HuH-7.5 (cell line): ENCODE measurements at regions not wholly inside any gene's neighbourhood (a gene's known extent, or its start where the extent isn't known, plus 50 kb on each side); places are given as distances from the start of the nearest gene placed in this dataset.
"Not testable (repeated sequence)": the region's sequence is repeated elsewhere in the genome, so short reads cannot be mapped to it uniquely, and the experiment has no call there.

Experiments
- DNase-seq: peaks from one replicate; pipeline ENCODE4 v3.0.0; 2011; ENCODE audit warnings: low spot score

DNA sequence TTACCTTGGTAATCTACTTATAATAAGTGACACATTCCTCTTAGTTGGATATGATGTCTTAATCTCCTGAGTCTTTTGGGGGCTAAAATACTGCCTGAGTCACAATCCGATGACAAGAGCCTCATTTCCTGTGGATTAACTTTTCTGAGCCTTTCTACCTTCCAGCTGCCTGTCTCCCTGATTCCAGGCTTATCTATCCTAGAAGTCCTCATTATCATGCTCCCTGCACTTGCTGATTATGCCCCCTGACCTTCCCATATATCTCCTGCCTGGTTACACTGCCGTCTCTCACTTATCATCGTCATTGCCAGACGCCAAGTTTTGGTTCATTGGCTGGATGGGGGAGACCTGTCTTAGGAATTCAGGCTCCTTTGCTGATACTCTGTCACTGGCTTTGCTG lies 727.4 kb upstream of the CA10 start:
- DNase-seq = no peak

DNA sequence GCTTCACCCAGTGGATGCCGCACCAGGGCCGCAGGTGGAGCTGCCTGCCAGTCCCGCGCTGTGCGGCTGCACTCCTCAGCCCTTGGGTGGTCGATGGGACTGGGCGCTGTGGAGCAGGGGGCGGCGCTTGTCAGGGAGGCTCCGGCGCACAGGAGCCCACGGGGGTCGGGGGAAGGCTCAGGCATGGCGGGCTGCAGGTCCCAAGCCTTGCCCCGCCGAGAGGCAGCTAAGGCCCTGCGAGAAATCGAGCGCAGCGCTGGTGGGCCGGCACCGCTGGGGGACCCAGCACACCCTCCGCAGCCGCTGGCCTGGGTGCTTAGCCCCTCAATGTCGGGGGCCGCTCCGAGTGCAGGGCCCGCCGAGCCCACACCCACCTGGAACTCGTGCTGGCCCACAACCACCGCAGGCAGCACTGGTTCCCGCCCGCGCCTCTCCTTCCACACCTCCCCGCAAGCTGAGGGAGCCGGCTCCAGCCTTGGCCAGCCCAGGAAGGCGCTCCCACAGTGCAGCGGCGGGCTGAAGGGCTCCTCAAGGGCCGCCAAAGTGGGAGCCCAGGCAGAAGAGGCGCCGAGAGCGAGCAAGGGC lies 725.5 kb upstream of the CA10 start:
- not testable (repeated sequence) for DNase-seq

DNA sequence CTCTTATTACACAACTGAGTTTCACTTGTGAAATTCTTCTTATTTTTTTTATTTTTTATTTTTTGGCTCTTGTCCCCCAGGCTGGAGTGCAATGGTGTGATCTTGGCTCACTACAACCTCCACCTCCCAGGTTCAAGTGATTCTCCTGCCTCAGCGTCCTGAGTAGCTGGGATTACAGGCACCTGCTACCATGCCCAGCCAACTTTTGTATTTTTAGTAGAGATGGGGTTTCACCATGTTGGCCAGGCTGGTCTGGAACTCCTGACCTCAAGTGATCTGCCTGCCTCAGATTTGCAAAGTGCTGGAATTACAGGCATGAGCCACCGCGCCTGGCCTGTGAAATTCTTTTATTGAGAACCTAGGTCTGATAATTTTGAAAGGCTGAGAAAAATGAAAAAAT lies 688.3 kb upstream of the CA10 start:
- DNase-seq = not testable (repeated sequence)

DNA sequence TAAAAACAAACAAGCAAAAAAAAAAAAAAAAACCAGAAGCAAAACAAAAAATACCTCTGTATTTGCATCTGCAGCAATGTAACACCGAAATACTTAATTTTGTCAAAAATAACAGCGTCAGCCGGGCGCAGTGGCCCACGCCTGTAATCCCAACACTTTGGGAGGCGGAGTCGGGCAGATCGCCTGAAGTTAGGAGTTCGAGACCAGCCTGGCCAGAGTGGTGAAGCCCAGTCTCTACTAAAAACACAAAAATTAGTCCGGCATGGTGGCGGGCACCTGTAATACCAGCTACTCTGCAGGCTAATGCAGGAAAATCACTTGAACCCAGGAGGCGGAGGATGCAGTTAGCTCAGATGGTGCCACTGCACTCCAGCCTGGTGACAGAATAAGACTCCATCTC lies 683.5 kb upstream of the CA10 start:
- DNase-seq = no peak

DNA sequence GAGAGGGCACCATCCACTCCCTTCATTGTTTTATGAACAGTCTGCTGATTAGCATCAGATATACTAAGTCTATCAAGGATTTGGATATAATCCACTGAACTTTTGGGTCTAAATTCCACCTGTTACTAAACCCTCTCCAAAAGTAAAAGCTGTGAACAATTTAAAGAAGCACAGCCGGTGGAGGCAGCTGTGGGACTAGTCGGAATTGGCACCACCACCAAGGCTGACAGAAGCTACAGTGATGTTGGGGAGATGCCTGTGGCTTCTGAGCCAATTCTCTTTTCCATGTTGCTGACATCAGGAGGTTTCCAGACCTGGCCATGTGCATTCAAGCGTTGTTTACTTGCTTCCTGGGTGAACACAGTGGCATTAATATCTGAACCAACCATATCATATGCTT lies 679.0 kb upstream of the CA10 start:
- DNase-seq = no peak

DNA sequence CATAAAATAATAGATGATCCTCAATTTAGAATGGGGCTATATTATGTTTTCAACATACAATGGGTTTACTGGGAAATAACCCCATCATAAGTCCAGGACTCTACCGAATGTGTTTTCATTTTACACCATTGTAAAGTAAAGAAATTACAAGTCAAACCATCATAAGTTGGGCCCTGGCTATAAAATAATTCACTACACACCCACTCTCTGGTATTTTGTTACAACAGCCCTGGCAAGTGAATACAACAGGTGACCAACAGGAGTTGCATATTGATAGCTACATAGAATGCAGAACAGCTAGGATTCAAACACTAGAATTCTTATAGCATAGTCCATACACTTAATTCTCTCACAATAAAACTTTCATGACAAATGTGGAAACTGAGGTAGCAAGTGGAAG lies 673.0 kb upstream of the CA10 start:
- DNase-seq = no peak

DNA sequence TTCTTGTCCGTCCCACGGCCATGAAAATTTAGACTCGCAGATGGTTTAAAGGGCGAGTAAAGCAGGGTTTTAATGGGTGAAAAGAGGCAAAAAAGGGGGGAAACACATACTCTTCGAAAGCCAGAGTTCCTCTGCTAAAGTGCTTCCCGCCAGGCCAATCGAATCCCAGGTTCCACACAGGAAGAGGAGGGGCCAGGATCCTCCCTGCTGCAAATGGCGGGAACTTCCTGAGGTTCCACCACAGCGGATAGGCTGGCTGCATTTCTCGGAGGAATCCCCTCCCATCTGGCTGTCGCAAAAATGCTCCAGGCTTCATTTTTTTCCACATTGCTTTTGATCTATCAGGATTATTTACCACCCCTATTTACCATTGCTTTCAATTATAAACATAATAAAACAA lies 670.1 kb upstream of the CA10 start:
- DNase-seq = no peak

DNA sequence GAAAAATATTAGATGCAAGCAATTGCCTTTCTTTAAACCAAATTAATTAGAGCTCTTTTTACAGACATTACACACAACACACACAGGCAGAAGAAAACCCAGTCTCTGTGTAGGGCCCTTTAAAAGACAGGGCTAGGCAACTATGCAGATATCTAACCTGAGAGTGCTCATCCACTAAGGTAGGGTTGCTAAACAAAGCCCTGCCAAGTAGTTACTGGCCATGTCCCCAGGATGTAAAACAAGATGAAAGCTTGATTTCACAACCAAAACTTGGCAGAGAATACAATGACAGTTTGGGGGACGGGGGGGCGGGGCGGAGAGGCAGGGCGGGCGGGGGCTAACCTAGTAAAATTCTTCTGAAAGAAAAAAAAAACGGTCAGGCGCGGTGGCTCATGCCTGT lies 669.0 kb upstream of the CA10 start:
- no peak for DNase-seq

DNA sequence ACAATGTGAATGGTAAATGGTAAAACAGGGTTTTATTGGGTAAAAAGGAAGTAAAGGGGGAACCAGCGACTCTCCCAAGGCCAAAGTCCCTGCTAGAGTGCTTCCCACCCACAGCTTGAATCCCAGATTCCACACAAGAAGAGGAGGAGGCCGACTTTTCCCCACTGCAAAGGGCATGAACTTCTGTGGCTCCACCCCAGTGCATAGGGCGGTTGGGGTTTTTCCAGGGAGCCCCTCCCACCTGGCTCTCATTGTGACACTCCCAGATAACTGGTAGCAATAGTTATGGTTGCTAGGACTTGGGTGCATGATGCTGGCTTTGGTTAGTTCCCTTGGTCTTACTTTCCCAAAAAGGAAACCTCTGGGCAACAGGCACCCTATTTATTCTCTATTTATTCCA lies 666.0 kb upstream of the CA10 start:
- no peak for DNase-seq

DNA sequence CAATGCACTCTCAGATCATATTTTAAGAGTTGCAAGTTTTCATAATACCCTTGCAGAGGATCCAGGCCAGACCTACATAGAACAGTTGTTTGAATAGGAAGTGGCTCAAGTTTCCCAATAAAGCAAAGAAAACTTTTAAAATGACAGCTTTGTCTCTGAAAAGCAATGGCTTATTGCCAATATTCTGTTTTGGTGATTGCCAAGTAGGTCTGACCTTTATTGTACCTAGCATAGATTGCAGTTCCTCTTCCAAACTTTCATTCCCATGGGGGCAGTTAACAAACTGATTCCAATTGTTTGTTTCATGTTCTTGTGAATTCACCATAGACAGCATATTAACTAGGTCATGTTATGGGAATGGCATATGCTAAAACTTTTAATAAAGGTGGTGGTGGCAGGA lies 664.6 kb upstream of the CA10 start:
- no peak for DNase-seq

DNA sequence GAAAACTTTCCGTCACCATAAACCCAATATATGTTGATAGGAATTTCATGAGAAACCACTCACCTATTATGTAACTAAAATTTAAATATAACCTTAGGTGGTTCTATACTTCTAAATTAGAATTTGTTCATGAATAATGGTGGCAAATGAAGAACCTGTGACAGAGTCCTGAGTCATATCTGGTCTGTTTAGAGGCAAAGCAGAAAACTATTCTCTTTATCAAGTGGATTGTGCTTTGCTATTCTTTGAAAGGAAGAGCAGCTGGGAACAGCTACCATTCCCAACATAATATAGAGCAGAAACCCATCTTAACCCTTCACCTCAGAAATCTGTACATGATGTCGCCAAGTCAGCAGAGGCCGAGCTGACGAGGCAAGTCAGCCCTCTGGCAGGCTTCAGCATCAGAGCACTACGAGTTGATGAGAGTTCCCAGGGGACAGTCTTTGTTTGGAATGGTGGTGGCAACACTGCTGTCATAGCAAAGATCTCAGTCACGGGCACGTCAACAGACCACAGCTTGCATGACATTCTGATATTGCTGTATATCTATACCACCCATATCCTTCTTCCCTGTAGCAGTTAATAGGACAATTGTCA lies 631.9 kb upstream of the CA10 start:
- DNase-seq = no peak

DNA sequence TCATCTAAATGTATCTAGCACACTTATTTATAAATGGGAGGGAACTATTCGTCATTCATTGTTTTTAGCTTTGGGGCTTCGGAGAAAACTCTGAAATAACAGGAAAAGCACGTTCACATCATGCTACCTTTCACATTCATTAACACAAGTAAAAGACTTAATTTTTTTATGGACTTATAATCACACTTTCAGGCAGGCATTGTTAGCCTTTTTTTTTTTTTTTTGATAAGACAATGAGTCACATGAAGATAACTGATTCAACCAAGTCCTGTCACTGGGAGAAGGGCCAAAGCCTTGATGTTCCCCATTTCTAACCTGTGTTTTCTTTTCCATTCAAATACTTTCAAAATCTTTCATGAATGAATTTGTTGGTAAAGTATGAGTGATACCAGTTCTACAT lies 631.3 kb upstream of the CA10 start:
- DNase-seq = no peak

DNA sequence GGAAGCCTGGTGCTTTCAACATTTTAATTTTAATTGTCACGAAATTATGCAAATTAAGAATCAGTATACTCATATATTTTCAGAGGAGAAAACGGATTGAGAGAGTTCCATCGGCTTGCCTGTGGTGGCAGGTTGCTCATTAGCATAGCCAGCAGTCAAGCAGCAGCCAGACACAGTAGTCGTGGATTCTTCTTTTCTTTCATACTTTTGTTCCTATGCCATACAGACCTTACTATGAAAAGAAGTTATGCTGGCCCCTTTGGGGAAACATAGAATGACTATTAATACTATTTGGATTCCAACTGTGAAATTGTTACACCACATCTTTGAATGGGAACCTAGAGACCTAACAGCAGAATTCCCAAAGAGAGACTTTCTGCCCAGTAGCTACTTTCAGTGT lies 617.7 kb upstream of the CA10 start:
- no peak for DNase-seq

DNA sequence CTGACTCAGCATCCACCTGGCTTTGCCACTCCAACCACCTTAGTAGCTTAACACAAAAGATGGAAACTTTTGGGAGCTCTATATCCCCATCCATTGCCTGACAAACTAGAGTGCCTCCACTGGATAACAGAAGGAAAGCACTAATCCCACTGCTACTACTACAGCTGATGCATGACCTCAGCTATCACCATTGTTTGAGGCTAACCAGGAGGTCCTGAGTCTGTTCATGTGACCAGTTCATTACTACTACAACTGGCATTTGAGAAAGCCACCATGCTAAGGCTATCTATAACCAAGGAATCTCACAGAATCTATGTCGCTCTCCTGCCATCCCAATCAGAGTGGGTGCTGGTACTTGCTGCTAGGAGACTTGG lies 604.3 kb upstream of the CA10 start:
- DNase-seq = no peak

DNA sequence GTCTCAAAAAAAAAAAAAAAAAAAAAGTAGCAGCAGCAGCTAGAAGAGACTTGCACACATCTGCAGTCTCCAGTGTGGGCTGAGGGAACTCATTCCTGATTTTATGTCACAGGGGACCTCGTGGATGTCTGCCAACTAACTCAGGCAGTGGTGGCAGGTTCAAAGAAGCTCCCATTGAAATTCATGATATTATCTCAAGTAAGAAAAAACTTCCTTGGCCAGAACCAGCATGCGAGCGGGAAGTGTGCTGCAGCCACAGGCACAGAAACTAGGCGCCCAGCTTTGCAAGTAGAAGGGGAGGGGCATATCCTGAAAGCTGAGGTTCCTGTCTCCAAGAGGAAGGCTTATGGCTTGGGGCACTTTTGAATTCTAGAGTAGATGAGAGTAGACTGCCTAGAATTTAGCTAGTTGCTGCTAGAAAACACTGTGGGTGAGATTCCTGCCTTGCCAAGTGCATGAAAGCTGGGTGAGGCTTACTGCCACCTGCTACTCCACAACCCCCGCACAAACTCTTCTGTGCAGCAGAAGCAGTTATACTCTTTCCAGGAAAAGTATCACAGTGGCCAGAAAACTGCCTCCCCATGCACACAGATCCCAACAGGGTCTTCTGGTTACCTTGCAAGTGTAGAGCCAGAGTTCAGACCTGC lies 603.8 kb upstream of the CA10 start:
- no peak for DNase-seq

DNA sequence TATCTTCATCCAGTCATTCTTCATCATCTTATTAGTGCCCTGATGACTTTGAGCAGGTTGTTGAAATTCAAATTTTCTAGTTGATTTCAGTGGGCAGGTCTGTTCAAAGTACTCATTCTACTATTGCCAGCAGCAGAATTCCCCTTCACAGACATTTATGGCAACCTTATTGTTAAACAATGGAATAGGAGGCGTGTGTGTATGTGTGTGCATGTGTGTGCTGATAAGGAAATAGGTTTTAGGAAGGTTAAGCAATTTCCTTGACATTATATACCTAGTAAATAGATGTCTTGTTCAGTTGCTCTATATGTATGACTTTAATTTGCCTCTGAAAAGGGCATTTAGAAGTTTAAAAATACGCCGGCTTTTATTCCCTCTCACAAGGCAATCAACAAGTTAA lies 601.4 kb upstream of the CA10 start:
- no peak for DNase-seq

DNA sequence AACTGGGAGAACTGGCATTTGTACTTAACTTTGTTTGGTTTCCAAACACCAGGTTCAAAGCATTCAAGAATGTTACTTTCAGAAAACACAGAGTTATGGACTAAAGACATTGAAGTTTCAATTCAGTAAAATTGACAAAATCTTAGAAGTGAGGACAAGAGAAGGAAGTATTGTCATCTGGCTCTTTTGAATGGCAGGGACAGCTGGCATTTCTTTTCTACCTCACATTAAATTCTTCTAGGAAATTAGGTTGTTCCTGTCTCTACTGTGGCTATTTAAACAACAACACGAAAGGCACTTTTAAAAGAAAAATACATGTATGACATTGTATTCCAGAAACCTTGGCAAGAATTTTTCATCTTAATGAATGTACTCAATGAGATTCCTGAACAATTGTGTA lies 600.0 kb upstream of the CA10 start:
- no peak for DNase-seq

DNA sequence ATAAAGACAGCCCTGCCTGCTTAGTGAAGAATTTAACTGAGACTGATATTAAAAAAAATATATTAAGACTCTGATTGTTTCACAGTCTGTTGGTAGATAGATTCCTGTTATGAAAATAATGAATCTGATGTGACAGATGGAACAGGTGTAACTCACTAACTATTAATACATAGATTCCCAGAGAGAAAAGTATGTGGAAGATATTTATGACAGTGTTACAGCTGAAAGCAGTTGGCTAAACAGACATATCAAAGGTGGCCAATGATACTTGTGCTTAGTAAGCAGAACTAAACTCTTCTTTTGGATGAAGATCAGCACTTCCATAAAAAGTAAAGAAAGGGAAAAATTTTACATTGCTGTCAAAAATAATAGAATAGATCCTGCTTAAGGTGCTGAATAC lies 598.2 kb upstream of the CA10 start:
- no peak for DNase-seq

DNA sequence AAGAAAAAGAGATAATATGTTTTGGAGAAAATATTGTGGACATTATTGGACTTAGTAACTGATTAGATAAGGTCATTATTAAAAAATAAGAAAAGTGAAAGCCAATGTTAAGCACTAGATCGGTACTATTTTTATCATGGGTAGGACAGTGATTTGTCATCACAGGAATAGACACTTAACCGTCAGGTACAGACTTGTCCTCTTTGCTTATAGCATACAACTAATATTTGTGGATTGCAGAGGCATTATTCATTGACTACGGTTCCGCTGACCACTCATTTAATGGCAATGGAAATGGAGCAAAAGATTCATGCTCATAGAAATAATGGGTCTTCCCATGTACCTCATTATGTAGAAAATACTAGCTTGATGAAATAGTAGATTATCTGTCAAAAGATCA lies 596.3 kb upstream of the CA10 start:
- DNase-seq = no peak

DNA sequence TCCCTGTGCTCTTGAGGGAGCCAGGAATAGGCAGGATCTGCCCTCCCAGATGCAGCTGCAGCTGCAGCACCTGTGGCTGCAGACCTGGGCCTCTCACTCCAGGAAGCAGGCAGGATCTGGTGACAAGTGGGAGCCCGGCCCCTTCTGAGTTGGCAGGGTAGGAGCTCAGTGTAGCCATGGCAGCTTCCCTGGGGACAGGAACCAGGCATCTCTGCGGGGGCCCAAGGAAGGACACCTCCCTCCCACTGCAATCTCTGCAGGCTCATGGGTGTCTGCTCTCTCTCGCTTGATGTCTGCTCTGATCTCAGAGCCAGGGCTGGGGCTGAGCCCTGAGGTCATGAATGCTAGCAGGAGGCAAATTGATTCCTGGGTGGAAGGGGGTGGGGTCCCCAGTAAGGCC lies 592.5 kb upstream of the CA10 start:
- no peak for DNase-seq

DNA sequence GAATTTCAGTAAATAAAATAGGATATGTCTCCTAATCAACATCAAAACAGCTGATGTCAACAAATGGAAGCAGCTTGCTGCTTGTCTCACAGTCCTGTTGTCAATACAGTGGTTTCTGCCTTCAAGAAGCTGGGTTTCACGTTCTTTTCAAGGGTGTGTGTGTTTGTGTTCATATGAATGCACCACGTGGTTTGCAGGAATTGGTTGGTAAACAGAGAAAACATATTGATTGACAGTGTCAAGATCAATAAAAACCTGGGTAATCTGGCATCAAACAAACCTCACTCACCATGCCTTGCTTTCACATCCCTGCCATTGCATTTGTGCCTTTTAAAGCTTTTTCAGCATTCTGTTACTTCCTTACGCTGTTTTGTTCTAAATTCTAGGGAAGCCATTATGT lies 585.7 kb upstream of the CA10 start:
- DNase-seq = no peak

DNA sequence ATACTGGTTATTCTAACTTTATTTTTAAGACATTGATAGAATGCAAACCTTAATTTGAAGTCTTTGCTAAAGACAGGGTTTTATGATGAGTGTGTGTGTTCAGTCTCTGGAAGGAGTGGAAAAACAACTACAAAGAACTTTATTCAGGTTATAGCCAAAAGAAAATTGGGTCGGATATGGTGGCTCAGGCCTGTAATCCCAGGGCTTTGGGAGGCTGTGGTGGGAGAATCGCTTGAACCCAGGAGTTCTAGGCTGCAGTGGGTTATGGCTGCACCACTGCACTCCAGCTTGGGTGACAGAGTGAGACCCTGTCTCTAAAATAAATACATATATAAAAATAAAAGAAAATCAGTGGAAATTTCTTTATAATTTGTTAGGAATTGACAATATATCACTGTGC lies 581.5 kb upstream of the CA10 start:
- no peak for DNase-seq

DNA sequence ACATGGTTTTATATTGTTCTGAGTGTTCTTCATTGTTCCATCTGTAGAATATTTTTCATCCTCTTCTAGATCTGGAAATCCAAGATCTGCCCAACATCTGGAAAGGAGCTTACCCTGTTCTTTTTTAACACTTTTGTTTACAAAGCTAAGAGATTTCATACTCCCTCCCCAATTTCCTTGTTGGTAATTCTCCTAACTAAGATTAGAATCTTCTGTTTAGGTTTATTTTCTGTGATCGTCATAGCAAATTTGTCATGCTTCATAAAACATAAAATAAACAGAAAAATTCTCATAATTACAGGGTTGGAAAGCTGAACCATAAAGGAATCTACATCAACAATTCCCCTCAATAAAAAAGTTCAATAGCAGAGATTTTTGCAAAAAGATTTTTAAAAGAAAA lies 580.3 kb upstream of the CA10 start:
- DNase-seq = no peak

DNA sequence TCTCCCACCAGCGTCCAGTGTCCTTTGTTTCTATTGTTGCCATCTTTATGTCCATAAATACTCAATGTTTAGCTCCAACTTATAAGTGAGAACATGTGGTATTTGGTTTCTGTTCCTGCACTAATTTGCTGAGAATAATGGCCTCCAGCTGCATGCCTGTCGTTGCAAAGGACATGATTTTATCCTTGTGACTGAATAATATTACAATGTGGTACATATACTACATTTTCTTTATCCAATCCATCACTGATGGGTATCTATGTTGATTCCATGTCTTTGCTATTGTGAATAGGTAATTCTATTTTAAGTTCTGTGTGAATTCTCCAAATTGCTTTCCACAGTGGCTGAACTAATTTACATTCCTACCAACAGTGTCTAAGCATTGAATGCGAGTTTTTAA lies 578.6 kb upstream of the CA10 start:
- DNase-seq = no peak
